Stimulated activated CD8-positive, alpha-beta memory T cell treated with anti-CD3 and anti-CD28 coated beads, Interleukin-4, amount 100 ng/mL, for 1 hour (primary cell): ENCODE measurements at regions not wholly inside any gene's neighbourhood (a gene's known extent, or its start where the extent isn't known, plus 50 kb on each side); places are given as distances from the start of the nearest gene placed in this dataset.

ENCODE experiments used
- DNase-seq, 2 donors: peaks; one replicate each; pipeline ENCODE4 v3.0.0-alpha.2; 2020; ENCODE audit warnings: low read depth in 2 of 2, low spot score in 1 of 2

- DNase-seq = no peak
These were observed 363.6 kb downstream of the TFAP2A start for GRCh38 chr6:10051283-10051682.

GRCh38 chr6:10048370-10049297 lies 366.2 kb downstream of the TFAP2A start:
- no peak for DNase-seq

- no peak for DNase-seq
These were observed 372.6 kb downstream of the TFAP2A start for GRCh38 chr6:10042280-10042679.

- no peak for DNase-seq
These were observed 381.5 kb downstream of the TFAP2A start for GRCh38 chr6:10033223-10033829.

- DNase-seq = no peak
These were observed 383.3 kb downstream of the TFAP2A start for GRCh38 chr6:10031617-10032016.

- DNase-seq = no peak
These were observed 383.8 kb downstream of the TFAP2A start for GRCh38 chr6:10030942-10031537.

GRCh38 chr6:10028222-10028621 lies 386.7 kb downstream of the TFAP2A start:
- no peak for DNase-seq

- no peak for DNase-seq
These were observed 395.0 kb downstream of the TFAP2A start for GRCh38 chr6:10019851-10020250.

- no peak for DNase-seq
These were observed 400.3 kb downstream of the TFAP2A start for GRCh38 chr6:10014557-10014956.

GRCh38 chr6:10000551-10000950 lies 414.3 kb downstream of the TFAP2A start:
- DNase-seq = no peak

- DNase-seq = no peak
These were observed 415.1 kb downstream of the TFAP2A start for GRCh38 chr6:9999796-10000195.

GRCh38 chr6:9986273-9986672 lies 428.6 kb downstream of the TFAP2A start:
- DNase-seq = no peak

- no peak for DNase-seq
These were observed 429.4 kb downstream of the TFAP2A start for GRCh38 chr6:9985481-9985880.

GRCh38 chr6:9984607-9985006 lies 430.3 kb downstream of the TFAP2A start:
- no peak for DNase-seq

GRCh38 chr6:9983168-9983567 lies 431.7 kb downstream of the TFAP2A start:
- no peak for DNase-seq

GRCh38 chr6:9982215-9982614 lies 432.7 kb downstream of the TFAP2A start:
- DNase-seq = no peak

- DNase-seq = no peak
These were observed 434.9 kb downstream of the TFAP2A start for GRCh38 chr6:9979996-9980395.

- no peak for DNase-seq
These were observed 436.4 kb downstream of the TFAP2A start for GRCh38 chr6:9978480-9978879.

- no peak for DNase-seq
These were observed 437.5 kb downstream of the TFAP2A start for GRCh38 chr6:9977411-9977810.

GRCh38 chr6:9961646-9962045 lies 453.2 kb downstream of the TFAP2A start:
- DNase-seq = no peak

GRCh38 chr6:9957215-9957759 lies 457.6 kb downstream of the TFAP2A start:
- DNase-seq = no peak

GRCh38 chr6:9948678-9949077 lies 466.2 kb downstream of the TFAP2A start:
- DNase-seq = no peak
